T-cell (primary cell): ENCODE measurements at regions not wholly inside any gene's neighbourhood (a gene's known extent, or its start where the extent isn't known, plus 50 kb on each side); places are given as distances from the start of the nearest gene placed in this dataset.

Experiments used
- ATAC-seq, 4 experiments: fragments of 200-7000 bp in 3 of 4; fragments of 150-1000 bp in 1 of 4; cut with Tn5 transposase; replicated peaks in 1 of 4; 1 replicate in 3 of 4; 2 replicates in 1 of 4; pipeline ENCODE4 v1.10.0; 2021; ENCODE audit warnings: moderate library complexity in 3 of 4, mild to moderate bottlenecking in 2 of 4, moderate number of reproducible peaks in 1 of 4
- CTCF ChIA-PET, 2 donors: fragments of 300-600 bp; sonication (Branson Sonifier 250); formaldehyde crosslinking; loops; one replicate each; lab custom pipeline; 2022; ENCODE audit warnings: antibody characterized with exemption in 2 of 2; lab: Charles Lee
- POLR2A ChIA-PET, 2 donors: fragments of 300-600 bp; sonication (Branson Sonifier 250); formaldehyde crosslinking; loops; one replicate each; lab custom pipeline; 2022; ENCODE audit warnings: antibody characterized with exemption in 2 of 2; lab: Charles Lee
- DNase-seq, 35 experiments: peaks; one replicate each; pipeline versions ENCODE4 v3.0.0 to v3.0.0-alpha.2; 2013 to 2023
- H3K27ac ChIP-seq: one replicate; pipeline ENCODE4 v1.5.1; 2013; ENCODE audit warnings: low read length
- H3K27me3 ChIP-seq, 2 experiments: replicated peaks in 1 of 2; 1 replicate in 1 of 2; 2 replicates in 1 of 2; pipeline versions ENCODE4 v1.6.1 to v1.7.0; 2013; ENCODE audit warnings: low read length in 1 of 2, mixed read lengths in 1 of 2; ENCODE audit not compliant: control insufficient read depth in 2 of 2, insufficient read depth in 2 of 2; ENCODE audit errors: extremely low read depth in 1 of 2
- H3K36me3 ChIP-seq, 2 donors: 1 replicate in 1 of 2; 2 replicates in 1 of 2; pipeline versions ENCODE4 v1.6.1 to v1.7.0; 2013; ENCODE audit warnings: low read length in 1 of 2; ENCODE audit not compliant: control insufficient read depth in 2 of 2, insufficient read depth in 1 of 2; ENCODE audit errors: extremely low read depth in 1 of 2
- H3K4me1 ChIP-seq, 2 experiments: 1 replicate in 1 of 2; 2 replicates in 1 of 2; pipeline versions ENCODE4 v1.6.1 to v1.7.0; 2013; ENCODE audit warnings: low read length in 2 of 2, mixed read lengths in 1 of 2; ENCODE audit not compliant: insufficient read depth in 2 of 2, control insufficient read depth in 1 of 2; ENCODE audit errors: extremely low read depth in 1 of 2
- H3K4me3 ChIP-seq, 2 donors: 1 replicate in 1 of 2; 2 replicates in 1 of 2; pipeline versions ENCODE4 v1.5.1 to v1.7.0; 2013; ENCODE audit warnings: mild to moderate bottlenecking in 2 of 2, low read length in 1 of 2, moderate library complexity in 1 of 2; ENCODE audit not compliant: control insufficient read depth in 1 of 2; ENCODE audit errors: extremely low read depth in 1 of 2
- H3K9me3 ChIP-seq: 2 replicates; pipeline ENCODE4 v1.7.0; 2013
- H3K27ac Mint-ChIP-seq, 2 donors: one replicate each; pipeline ENCODE4 v1.8.0; 2020 to 2021; ENCODE audit warnings: mild to moderate bottlenecking in 2 of 2, mixed read lengths in 2 of 2
- H3K27me3 Mint-ChIP-seq, 2 donors: one replicate each; pipeline ENCODE4 v1.8.0; 2021 to 2022; ENCODE audit warnings: mixed read lengths in 2 of 2
- H3K36me3 Mint-ChIP-seq: one replicate; pipeline ENCODE4 v1.8.0; 2021; ENCODE audit warnings: mixed read lengths
- H3K4me1 Mint-ChIP-seq, 3 donors: one replicate each; pipeline ENCODE4 v1.8.0; 2020 to 2022; ENCODE audit warnings: mixed read lengths in 3 of 3, mild to moderate bottlenecking in 1 of 3
- H3K4me3 Mint-ChIP-seq, 3 donors: one replicate each; pipeline ENCODE4 v1.8.0; 2020 to 2022; ENCODE audit warnings: mild to moderate bottlenecking in 3 of 3, mixed read lengths in 3 of 3, moderate library complexity in 3 of 3
- H3K9me3 Mint-ChIP-seq, 3 donors: one replicate each; pipeline ENCODE4 v1.8.0; 2020 to 2022; ENCODE audit warnings: mixed read lengths in 3 of 3
- WGBS: methylation state at CpG from one replicate; pipeline ENCODE4 v1.1.5; 2013; ENCODE audit warnings: missing lambda C conversion rate; ENCODE audit not compliant: insufficient coverage; 5-methylcytosine and 5-hydroxymethylcytosine counted together

- WGBS: no CpG with 5 or more reads among the region's 2 CpGs
- Histone ChIP-seq H3K27me3 (peaks cover 0 to 3% of the 10 kb centered on the region in 2 experiments), H3K9me3 (no peaks in the 10 kb centered on the region), H3K36me3 (no peaks in the 10 kb centered on the region), H3K27ac (no peak overlapping the region), H3K4me1 (no peaks in the 10 kb centered on the region), H3K4me3 (no peak overlapping the region)
- no peaks in the 10 kb centered on the region for H3K4me1 Mint-ChIP-seq
- peaks cover 0 to 4% of the 10 kb centered on the region in 2 donors for H3K27me3 Mint-ChIP-seq
- POLR2A ChIA-PET: no interaction called here
- no peaks in the 10 kb centered on the region for H3K36me3 Mint-ChIP-seq
- CTCF ChIA-PET: interaction anchor here in 1 of 2 donors (0.7 kb wide), 1 partner anchor 596 kb away, joined by 3 read pairs; no protein-coding TSS in a partner anchor
- ATAC-seq: no peak
- peaks cover 0 to 5% (median 3%) of the 10 kb centered on the region in 3 donors for H3K9me3 Mint-ChIP-seq
- no peak for DNase-seq
- H3K4me3 Mint-ChIP-seq: no peak overlapping the region
- no peak overlapping the region for H3K27ac Mint-ChIP-seq
Observed at GRCh38 chr2:175523001-175523400, 341.5 kb upstream of the ATP5MC3 start.

GRCh38 chr2:175518206-175518605 lies 336.7 kb upstream of the ATP5MC3 start:
- 71% methylated on average over 1 of the region's 3 CpGs for WGBS
- peaks cover 0 to 8% (median 4%) of the 10 kb centered on the region in 3 donors for H3K9me3 Mint-ChIP-seq
- ChIA-PET POLR2A (no interaction called here), CTCF (no interaction called here)
- ATAC-seq (no peak), DNase-seq (no peak)
- H3K27me3 Mint-ChIP-seq: peaks cover 1 to 4% of the 10 kb centered on the region in 2 donors
- Histone ChIP-seq H3K9me3 (no peaks in the 10 kb centered on the region), H3K27me3 (no peaks in the 10 kb centered on the region), H3K4me1 (no peaks in the 10 kb centered on the region), H3K36me3 (no peaks in the 10 kb centered on the region), H3K4me3 (no peak overlapping the region), H3K27ac (no peak overlapping the region)
- H3K27ac Mint-ChIP-seq: no peak overlapping the region
- H3K4me1 Mint-ChIP-seq: no peaks in the 10 kb centered on the region
- no peaks in the 10 kb centered on the region for H3K36me3 Mint-ChIP-seq
- no peak overlapping the region for H3K4me3 Mint-ChIP-seq

DNA sequence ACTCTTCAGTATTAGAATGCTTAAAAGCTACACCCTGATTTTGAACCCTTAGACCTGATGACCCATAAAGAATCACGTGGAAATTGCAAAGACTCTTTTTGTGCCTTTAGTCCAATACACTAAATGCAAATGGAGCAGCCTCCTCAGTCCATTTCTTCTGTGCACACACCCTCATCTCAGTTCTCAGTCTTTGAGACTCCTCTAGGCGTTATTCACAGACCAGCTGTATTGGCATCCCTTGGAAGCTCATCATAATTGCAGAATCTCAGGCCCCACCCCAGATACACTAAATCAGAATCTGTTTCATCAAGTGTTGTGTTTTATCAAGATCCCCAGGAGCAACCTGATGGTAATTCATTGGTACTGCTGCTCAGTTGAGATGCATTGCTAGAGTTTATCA lies 335.0 kb upstream of the ATP5MC3 start:
- Mint-ChIP-seq H3K4me1 (no peaks in the 10 kb centered on the region), H3K9me3 (peaks cover 0 to 12% (median 8%) of the 10 kb centered on the region in 3 donors), H3K27ac (no peak overlapping the region), H3K36me3 (no peaks in the 10 kb centered on the region), H3K27me3 (peaks cover 0 to 1% of the 10 kb centered on the region in 2 donors), H3K4me3 (no peak overlapping the region)
- Histone ChIP-seq H3K27me3 (no peaks in the 10 kb centered on the region), H3K4me1 (no peaks in the 10 kb centered on the region), H3K9me3 (no peaks in the 10 kb centered on the region), H3K27ac (no peak overlapping the region), H3K36me3 (no peaks in the 10 kb centered on the region), H3K4me3 (no peak overlapping the region)
- POLR2A ChIA-PET: no interaction called here
- no peak for DNase-seq
- ATAC-seq: no peak
- 69% methylated on average over 2 of the region's 2 CpGs for WGBS
- CTCF ChIA-PET: no interaction called here

GRCh38 chr2:175500255-175500654 lies 318.7 kb upstream of the ATP5MC3 start:
- Mint-ChIP-seq H3K36me3 (no peaks in the 10 kb centered on the region), H3K4me3 (no peak overlapping the region), H3K27ac (no peak overlapping the region), H3K9me3 (peaks cover 25 to 27% (median 26%) of the 10 kb centered on the region in 3 donors), H3K4me1 (no peaks in the 10 kb centered on the region), H3K27me3 (peaks cover 2 to 3% of the 10 kb centered on the region in 2 donors)
- no peak for DNase-seq
- Histone ChIP-seq H3K36me3 (no peaks in the 10 kb centered on the region), H3K4me3 (no peak overlapping the region), H3K27ac (no peak overlapping the region), H3K4me1 (no peaks in the 10 kb centered on the region), H3K27me3 (peaks cover 0 to 9% of the 10 kb centered on the region in 2 experiments), H3K9me3 (peaks cover 2% of the 10 kb centered on the region)
- ChIA-PET CTCF (no interaction called here), POLR2A (no interaction called here)
- ATAC-seq: no peak

- 83% methylated on average over 2 of the region's 4 CpGs for WGBS
- Histone ChIP-seq H3K4me1 (no peaks in the 10 kb centered on the region), H3K9me3 (no peaks in the 10 kb centered on the region), H3K4me3 (no peak overlapping the region), H3K27ac (no peak overlapping the region), H3K27me3 (no peaks in the 10 kb centered on the region), H3K36me3 (no peaks in the 10 kb centered on the region)
- H3K27me3 Mint-ChIP-seq: no peaks in the 10 kb centered on the region
- ATAC-seq: no peak
- DNase-seq: no peak
- no peak overlapping the region for H3K27ac Mint-ChIP-seq
- no peaks in the 10 kb centered on the region for H3K4me1 Mint-ChIP-seq
- CTCF ChIA-PET: no interaction called here
- no peaks in the 10 kb centered on the region for H3K36me3 Mint-ChIP-seq
- no peak overlapping the region for H3K4me3 Mint-ChIP-seq
- POLR2A ChIA-PET: no interaction called here
- peaks cover 2 to 10% (median 6%) of the 10 kb centered on the region in 3 donors for H3K9me3 Mint-ChIP-seq
Observed at GRCh38 chr2:175490360-175490791, 308.9 kb upstream of the ATP5MC3 start.

DNA sequence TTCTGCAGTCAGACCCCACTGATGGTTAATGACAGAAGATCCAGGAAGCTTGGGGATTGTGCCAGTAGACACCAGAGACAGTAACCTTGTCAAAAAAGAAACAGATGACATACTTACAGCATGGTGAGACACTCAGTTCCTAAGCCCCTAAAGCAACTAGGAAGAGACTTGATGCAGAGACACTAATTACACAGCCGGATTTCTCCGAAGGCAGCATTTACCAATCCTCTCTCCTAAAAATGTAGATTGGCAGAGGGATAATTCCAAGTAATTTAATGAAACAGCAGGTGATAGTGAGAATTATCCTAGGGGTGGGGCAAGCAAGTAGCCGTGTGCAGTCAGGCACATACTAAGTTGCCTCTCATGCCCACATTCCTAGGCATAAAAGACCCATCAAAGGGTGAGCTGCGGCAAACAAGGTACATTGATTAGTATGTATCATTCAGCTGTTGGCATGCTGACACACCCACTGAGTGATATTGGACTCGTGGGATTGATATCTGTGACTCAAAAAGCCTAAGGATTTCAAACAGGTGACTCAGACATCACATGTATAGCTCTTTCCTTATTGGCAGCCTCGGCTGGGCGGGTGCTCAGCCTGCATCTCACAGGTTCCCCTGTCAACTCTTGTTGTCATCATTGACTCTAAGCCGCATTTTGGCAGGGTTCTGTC lies 296.7 kb upstream of the ATP5MC3 start:
- Histone ChIP-seq H3K36me3 (no peaks in the 10 kb centered on the region), H3K9me3 (no peaks in the 10 kb centered on the region), H3K27me3 (no peaks in the 10 kb centered on the region), H3K27ac (no peak overlapping the region), H3K4me1 (no peaks in the 10 kb centered on the region), H3K4me3 (no peak overlapping the region)
- H3K4me1 Mint-ChIP-seq: no peaks in the 10 kb centered on the region
- H3K27me3 Mint-ChIP-seq: peaks cover 0 to 2% of the 10 kb centered on the region in 2 donors
- POLR2A ChIA-PET: no interaction called here
- no peaks in the 10 kb centered on the region for H3K9me3 Mint-ChIP-seq
- no peak overlapping the region for H3K27ac Mint-ChIP-seq
- H3K4me3 Mint-ChIP-seq: no peak overlapping the region
- ATAC-seq (no peak), DNase-seq (no peak)
- H3K36me3 Mint-ChIP-seq: no peaks in the 10 kb centered on the region
- 55% methylated on average over 3 of the region's 8 CpGs for WGBS
- CTCF ChIA-PET: no interaction called here
